ENCODE measurements at regions not wholly inside any gene's neighbourhood (a gene's known extent, or its start where the extent isn't known, plus 50 kb on each side); places are given as distances from the start of the nearest gene placed in this dataset.

- DNase-seq (ENCODE audit: low spot score), result no peak
These were observed 88.7 kb upstream of the IRF2BP2 start for GRCh38 chr1:234698686-234699085.

- DNase-seq (ENCODE audit: low spot score), result no peak
These were observed 87.8 kb upstream of the IRF2BP2 start for GRCh38 chr1:234697741-234698140.

- no peak for DNase-seq (ENCODE audit: low spot score)
These were observed 87.0 kb upstream of the IRF2BP2 start for GRCh38 chr1:234697015-234697414.

DNA sequence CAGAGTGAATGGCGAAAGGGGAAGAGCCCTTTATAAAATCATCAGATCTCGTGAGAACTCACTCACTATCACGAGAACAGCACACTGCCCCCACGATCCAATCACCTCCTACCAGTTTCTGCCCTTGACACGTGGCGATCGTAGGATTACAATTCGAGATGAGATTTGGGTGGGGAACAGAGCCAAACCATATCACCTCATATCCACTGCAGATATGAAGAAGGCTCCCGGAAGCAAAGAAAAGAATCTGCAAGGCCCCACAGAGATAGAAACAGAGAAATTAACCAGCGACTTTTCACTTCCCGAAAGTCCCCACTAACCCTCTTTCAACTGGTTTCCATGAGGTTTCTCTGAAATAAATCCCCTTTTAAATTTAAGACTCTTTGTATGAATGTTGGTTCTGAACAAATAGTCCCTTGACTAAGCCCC is 86.2 kb upstream of the IRF2BP2 start:
- DNase-seq (ENCODE audit: low spot score), result no peak

DNA sequence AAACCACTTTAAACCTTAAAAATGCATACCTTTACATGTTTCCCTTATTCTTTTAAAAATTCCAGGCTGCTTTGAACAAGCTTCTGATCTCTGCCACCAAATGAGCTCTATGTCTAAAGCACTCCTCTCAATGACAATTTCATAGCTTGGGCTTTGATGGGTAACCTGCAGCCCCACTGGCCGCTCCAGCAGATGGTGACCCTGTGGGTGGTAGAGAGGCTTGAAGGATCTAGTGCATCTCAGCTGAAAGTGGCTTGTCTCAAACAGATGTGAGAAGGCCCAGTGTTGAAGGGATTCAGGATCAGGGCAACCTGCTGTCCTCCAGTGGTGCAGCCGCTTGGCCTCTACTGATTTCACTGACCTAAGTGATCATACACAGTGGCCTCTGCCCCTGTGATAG is 84.7 kb upstream of the IRF2BP2 start:
- no peak for DNase-seq (ENCODE audit: low spot score)

DNA sequence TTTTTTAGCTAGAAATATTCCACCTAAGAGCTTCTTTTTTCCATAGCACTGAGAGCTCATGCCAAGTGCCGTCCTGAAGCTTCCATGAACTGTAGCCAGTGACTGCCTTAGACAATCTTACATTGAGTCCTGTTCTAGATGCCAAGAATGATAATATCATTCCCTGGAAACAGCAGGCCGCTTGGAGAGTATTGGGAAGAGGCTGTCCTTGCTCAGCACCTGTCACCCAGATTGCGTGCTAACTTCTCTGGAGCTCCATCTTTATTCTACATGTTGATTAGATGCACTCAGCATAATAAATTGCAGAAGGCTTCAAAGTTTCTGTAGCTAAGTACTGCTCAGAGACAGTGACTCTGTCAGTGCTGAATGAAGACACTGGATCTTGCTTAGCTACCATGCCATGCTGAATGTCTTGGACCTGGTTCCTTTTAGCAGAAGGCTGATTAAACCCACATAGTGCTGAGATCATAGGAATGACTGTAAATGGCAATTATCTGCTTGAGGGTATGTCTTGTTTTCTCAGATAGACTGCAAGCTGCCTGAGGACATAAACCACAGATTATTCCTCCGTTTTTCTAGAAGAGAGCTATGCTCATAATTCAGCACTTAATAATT is 83.1 kb upstream of the IRF2BP2 start:
- DNase-seq (ENCODE audit: low spot score), result no peak

DNA sequence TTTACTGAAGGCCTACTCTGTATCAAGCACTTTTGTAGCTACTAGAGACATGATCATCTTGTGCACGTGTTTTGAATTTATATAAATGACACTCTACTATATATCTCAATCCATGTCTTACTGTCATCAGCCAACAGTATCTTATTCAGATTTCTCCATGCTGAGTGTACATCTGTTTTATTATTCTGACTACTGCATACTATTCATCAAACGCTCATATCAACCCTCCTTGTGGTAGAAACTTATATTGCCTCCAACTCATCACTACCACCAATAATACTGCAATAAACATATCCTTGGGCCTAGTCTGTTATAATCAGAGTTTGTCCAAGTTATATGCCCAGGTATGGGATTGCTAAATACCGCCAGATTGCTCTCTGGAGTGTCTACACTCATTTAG is 81.6 kb upstream of the IRF2BP2 start:
- no peak for DNase-seq (ENCODE audit: low spot score)

DNA sequence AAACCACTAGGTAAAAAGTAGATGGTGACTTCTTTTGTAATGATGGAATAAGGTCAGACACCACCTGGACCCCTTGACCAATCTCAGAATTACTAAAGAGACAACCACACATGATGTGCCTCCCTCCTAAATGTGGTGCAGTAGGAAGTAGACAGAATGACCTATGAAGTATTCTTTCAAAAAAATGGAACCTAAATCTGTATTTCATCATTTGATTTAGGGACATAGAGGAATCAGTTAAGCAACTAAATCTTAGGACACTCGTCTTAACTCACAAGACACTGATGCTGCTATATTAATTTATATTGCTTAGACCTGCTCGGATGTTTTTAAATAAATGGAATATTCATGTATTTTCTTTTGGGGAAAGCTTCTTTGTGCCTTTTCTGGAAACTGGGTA is 80.9 kb upstream of the IRF2BP2 start:
- DNase-seq (ENCODE audit: low spot score), result no peak

DNA sequence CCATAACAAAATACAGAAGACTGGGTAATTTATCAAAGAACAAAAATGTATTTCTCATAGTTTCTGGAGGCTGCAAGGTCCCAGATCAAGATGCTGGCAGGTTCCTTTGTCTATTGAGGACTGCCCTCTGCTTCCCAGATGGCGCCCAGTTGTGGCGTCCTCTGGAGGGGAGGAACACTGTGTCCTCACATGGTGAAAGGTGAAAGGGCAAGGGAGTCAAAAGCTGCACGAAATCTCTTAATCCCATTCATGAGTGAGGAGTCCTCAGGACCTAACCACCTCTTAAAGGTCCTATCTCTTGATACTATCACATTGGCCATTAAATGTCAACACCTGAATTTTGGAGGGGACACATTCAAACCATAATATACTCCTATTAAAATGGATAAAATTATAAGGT is 79.3 kb upstream of the IRF2BP2 start:
- DNase-seq (ENCODE audit: low spot score), result no peak

DNA sequence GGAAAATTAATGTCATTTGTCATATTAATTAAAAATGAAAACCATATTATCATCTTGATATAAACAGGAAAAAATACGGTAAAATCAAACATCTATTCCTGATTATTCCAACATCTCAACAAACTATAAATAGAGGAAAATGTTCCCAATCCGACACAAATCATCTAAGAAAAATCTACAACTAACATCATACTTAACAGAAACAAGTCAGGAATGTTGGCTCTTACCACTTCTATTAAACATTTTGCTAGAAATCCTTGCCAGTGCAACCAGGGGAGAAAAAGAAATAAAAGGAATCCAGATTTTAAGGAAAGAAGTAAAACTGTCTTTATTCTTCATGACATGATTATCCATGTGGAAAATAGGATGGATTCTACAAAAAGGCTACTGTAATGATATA is 77.0 kb upstream of the IRF2BP2 start:
- no peak for DNase-seq (ENCODE audit: low spot score)

- no peak for DNase-seq (ENCODE audit: low spot score)
These were observed 76.1 kb upstream of the IRF2BP2 start for GRCh38 chr1:234686035-234686434.

GRCh38 chr1:234684856-234685255 is 74.9 kb upstream of the IRF2BP2 start:
- DNase-seq (ENCODE audit: low spot score), result no peak

GRCh38 chr1:234683861-234684632 is 74.1 kb upstream of the IRF2BP2 start:
- no peak for DNase-seq (ENCODE audit: low spot score)

DNA sequence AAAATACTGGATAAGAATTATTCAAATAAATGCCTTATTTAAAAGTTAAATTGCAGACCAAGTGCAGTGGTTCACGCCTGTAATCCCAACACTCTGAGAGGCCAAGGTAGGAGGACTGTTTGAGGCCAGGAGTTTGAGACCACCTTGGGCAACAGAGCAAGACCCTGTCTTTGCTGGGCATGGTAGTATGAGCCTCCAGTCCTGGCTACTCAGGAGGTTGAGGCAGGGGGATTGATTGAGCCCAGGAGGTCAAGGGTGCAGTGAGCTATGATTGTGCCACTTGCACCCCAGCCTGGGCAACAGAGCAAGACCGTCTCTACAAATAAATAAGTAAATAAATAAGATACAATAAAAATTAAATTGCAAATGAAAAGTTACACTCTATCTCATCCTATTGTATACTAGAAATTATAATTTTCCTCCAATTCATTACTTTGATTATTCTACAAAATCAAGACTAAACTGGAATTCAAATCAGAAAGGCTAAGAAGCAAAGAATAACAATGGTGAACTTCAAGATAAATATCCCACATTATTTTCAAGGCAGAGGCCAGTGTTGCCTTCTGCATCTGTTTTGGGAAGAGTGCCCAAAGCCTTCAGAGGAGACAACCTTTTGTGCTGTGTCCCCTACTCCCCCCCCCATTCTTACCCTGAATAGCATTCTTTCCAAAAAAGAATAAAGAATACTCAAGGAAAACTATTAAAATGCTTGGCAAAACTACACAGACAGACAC is 73.3 kb upstream of the IRF2BP2 start:
- no peak for DNase-seq (ENCODE audit: low spot score)

DNA sequence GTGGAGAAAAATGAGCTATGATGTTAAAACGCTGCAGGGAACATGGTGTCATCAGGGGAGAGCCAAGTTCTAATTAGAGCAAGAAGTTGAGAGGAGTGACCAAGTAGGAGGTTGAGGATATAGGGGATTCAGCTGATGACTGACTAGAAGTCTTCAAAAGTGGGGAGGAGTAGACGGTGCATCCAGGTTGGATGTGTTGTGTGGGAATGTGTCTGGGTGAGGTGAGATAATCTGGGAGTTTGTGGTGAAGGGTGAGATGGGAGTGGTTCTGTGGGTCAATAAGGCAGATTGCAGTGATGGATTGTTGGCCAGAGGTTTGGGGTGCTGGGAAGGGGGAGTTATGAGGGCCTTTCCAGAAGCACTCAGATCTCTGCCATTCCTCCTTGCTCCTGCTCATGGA is 72.0 kb upstream of the IRF2BP2 start:
- DNase-seq (ENCODE audit: low spot score), result no peak

- no peak for DNase-seq (ENCODE audit: low spot score)
These were observed 71.1 kb upstream of the IRF2BP2 start for GRCh38 chr1:234681065-234681464.

- DNase-seq (ENCODE audit: low spot score), result no peak
These were observed 70.4 kb upstream of the IRF2BP2 start for GRCh38 chr1:234680331-234680904.

- peak; percentile 57 for DNase-seq (ENCODE audit: low spot score)
These were observed 66.2 kb upstream of the IRF2BP2 start for GRCh38 chr1:234676103-234676594.

GRCh38 chr1:234675572-234675971 is 65.6 kb upstream of the IRF2BP2 start:
- no peak for DNase-seq (ENCODE audit: low spot score)

DNA sequence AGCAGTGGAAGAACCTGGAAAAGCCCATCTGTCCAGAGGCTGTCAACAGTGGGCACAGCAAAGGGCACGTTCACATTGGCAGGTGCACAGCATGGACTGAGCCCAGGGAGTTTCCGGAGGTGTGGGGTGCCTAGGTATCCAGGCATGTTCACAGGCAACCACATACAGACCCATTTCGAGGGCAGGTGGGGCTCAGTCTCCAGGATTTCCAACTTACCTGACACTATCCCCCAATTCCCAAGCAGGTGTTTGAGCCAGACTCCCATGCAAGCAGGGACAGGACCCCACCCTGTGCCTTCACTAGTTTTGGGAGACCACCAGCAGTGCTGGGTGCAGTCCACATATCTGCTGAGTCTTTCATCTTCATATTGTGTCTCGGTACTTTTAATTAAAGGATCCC is 65.0 kb upstream of the IRF2BP2 start:
- no peak for DNase-seq (ENCODE audit: low spot score)

- DNase-seq (ENCODE audit: low spot score), result no peak
These were observed 64.3 kb upstream of the IRF2BP2 start for GRCh38 chr1:234674218-234674815.

Measured in germinal center (tissue), 1 donor.